ENCODE measurements at regions not wholly inside any gene's neighbourhood (a gene's known extent, or its start where the extent isn't known, plus 50 kb on each side); places are given as distances from the start of the nearest gene placed in this dataset.

DNA sequence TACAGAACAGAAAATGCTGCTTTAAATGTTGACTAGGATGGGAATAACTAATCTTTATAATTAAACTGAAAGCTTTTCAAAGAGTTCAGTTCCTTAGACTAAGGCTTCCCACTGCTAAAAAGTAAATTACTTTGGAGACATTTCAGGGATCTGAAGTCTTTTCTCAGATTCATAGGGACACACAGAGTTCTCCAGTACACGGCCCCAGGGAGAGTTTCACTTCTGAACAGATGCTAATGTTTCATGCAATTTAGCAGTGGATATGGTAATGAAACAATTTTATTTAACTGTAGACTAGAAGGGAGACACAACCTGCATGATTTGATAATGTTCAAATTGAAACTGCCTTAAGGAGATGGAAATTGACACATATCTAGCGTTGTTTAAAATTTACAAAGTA is 1282.6 kb downstream of the NCAM2 start:
- WGBS, result 43% methylated on average over 2 of the region's 2 CpGs
- H3K4me3 ChIP-seq, result no peak overlapping the region
- DNase-seq (ENCODE audit: low spot score in 2 of 2), result no peak
- H3K27ac ChIP-seq, result no peak overlapping the region
- H3K9me3 ChIP-seq, result no peaks in the 10 kb centered on the region
- no peaks in the 10 kb centered on the region for H3K27me3 ChIP-seq
- H3K4me1 ChIP-seq, result no peaks in the 10 kb centered on the region
- TF ChIP-seq, protein P1, sequence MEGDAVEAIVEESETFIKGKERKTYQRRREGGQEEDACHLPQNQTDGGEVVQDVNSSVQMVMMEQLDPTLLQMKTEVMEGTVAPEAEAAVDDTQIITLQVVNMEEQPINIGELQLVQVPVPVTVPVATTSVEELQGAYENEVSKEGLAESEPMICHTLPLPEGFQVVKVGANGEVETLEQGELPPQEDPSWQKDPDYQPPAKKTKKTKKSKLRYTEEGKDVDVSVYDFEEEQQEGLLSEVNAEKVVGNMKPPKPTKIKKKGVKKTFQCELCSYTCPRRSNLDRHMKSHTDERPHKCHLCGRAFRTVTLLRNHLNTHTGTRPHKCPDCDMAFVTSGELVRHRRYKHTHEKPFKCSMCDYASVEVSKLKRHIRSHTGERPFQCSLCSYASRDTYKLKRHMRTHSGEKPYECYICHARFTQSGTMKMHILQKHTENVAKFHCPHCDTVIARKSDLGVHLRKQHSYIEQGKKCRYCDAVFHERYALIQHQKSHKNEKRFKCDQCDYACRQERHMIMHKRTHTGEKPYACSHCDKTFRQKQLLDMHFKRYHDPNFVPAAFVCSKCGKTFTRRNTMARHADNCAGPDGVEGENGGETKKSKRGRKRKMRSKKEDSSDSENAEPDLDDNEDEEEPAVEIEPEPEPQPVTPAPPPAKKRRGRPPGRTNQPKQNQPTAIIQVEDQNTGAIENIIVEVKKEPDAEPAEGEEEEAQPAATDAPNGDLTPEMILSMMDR (IDR thresholded peaks at IDR 0.05), result no peak
- TF ChIP-seq POLR2AphosphoS5 (IDR thresholded peaks at IDR 0.05) (no peak), POLR2A (IDR thresholded peaks at IDR 0.05) (no peak), EP300 (IDR thresholded peaks at IDR 0.05) (no peak)
- H3K36me3 ChIP-seq, result no peaks in the 10 kb centered on the region

DNA sequence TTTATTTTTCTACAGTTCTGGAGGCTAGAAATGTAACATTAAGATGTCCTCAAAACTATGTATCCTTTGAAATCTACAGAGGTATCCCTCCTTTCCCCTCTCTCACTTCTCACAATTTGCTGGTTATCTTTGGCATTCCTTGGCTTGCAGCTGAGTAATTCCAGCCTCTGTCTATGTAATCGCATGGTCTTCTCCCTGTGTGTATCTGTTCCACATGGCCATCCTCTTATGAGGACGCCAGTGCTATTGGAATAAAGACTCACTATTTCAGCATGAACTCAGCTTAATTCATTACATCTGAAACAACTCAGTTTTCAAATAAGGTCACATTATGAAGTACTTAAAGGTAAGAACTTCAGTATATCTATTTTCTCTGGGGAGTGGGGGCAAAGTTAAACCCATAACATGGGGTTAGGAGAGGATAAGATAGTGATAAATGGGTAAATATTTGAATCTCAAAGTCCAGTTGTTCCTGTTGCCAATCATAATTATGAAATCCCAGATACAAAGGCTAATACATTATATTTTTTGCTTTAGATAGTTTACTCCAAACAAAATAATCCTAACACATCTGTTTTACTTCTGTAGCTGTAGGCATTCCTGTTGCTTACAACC is 1290.8 kb downstream of the NCAM2 start:
- Histone ChIP-seq H3K4me3 (no peak overlapping the region), H3K27me3 (no peaks in the 10 kb centered on the region), H3K9me3 (no peaks in the 10 kb centered on the region), H3K27ac (no peak overlapping the region), H3K36me3 (no peaks in the 10 kb centered on the region), H3K4me1 (no peaks in the 10 kb centered on the region)
- no peak for DNase-seq (ENCODE audit: low spot score in 2 of 2)
- 71% methylated on average over 2 of the region's 2 CpGs for WGBS
- TF ChIP-seq POLR2A (IDR thresholded peaks at IDR 0.05), result no peak
- TF ChIP-seq, protein P1 (IDR thresholded peaks at IDR 0.05), result no peak
- no peak for TF ChIP-seq POLR2AphosphoS5 (IDR thresholded peaks at IDR 0.05)
- TF ChIP-seq EP300 (IDR thresholded peaks at IDR 0.05), result no peak

DNA sequence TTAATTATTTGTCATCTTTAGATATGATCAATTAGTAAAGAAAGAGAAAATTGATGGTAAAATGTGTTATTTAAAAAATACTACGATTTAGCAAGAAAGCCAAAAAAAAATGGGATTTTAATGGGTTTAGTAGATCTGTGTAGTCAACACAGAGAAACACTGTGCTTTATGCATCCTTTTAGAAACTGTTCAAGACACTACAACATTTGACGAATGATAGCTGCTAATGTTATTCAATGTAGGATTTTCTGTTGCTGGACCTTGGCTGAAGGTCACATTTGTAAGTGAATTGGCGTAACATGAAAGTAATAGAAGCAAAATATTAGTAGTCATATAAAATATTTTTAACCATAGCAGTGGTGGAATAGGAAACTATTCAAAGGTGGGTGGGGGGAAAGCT is 1293.9 kb downstream of the NCAM2 start:
- H3K9me3 ChIP-seq, result no peaks in the 10 kb centered on the region
- H3K36me3 ChIP-seq, result no peaks in the 10 kb centered on the region
- no peaks in the 10 kb centered on the region for H3K4me1 ChIP-seq
- DNase-seq (ENCODE audit: low spot score in 2 of 2), result no peak
- no peak for TF ChIP-seq POLR2AphosphoS5 (IDR thresholded peaks at IDR 0.05)
- TF ChIP-seq, protein P1 (IDR thresholded peaks at IDR 0.05), result no peak
- no peak for TF ChIP-seq POLR2A (IDR thresholded peaks at IDR 0.05)
- TF ChIP-seq EP300 (IDR thresholded peaks at IDR 0.05), result no peak
- no peak overlapping the region for H3K4me3 ChIP-seq
- H3K27ac ChIP-seq, result no peak overlapping the region
- WGBS, result 91% methylated on average over 3 of the region's 3 CpGs
- H3K27me3 ChIP-seq, result no peaks in the 10 kb centered on the region

DNA sequence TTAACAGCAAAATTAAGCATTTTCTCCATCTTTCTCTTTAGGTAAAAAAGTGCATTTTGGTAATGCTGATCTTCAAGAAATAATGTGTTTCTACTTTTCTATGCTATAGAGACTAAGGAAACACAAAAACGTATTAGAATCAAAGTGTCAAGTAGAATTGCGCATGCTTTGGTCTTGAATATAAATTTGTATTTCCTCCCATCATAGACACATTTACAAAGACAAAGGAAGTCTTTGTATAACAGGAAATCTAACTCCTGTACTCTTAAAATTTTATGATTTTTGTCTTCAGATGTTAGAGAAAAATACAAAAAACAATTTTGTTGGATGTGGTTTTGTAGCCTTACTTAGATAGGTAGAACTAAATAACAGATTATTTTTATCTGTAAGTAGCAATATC is 1299.4 kb downstream of the NCAM2 start:
- 61% methylated on average over 2 of the region's 2 CpGs for WGBS

DNA sequence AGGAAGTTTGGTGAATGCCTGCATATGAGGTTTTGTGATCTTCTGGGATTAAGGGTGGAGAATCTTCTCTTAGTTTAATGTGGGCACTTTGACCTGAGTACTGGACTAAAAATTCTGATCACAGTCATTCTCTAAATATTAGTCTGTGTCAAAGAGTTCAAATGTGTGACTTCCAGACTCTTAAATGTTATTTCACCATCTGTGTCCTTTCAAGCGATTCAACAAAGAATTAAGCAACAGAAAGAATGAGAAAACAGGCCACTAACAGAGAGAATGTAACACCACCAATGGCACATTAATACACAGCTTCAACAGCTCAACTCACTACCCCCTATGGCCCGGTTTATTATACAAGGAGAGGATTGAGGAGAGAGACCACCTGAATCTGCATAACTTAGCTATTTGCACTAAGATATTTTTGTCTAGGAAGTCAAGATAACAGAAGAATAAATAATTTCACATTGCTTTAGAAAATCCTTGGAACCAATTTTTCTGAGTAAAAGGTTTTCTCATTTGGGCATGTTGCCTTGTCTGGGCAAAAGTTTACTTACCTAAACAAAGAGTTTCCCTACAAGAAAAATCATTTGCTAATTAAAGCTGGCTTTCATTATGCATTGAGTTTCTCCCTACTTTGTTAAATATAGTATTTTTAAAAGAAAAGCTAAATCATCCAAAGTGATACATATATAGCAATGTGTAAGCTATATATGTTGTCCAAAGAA is 1313.7 kb downstream of the NCAM2 start:
- Histone ChIP-seq H3K27me3 (no peaks in the 10 kb centered on the region), H3K4me3 (no peak overlapping the region), H3K9me3 (no peaks in the 10 kb centered on the region), H3K36me3 (no peaks in the 10 kb centered on the region), H3K4me1 (no peaks in the 10 kb centered on the region), H3K27ac (no peak overlapping the region)
- 73% methylated on average over 2 of the region's 2 CpGs for WGBS
- TF ChIP-seq, protein P1 (IDR thresholded peaks at IDR 0.05), result no peak
- TF ChIP-seq POLR2A (IDR thresholded peaks at IDR 0.05), result no peak
- TF ChIP-seq POLR2AphosphoS5 (IDR thresholded peaks at IDR 0.05), result no peak
- no peak for TF ChIP-seq EP300 (IDR thresholded peaks at IDR 0.05)
- DNase-seq (ENCODE audit: low spot score in 2 of 2), result no peak

More for the DNA sequence above, 1299.4 kb downstream of the NCAM2 start:
- Histone ChIP-seq H3K4me1 (no peaks in the 10 kb centered on the region), H3K36me3 (no peaks in the 10 kb centered on the region), H3K4me3 (no peak overlapping the region), H3K27me3 (no peaks in the 10 kb centered on the region), H3K27ac (no peak overlapping the region), H3K9me3 (peaks cover 4% of the 10 kb centered on the region)
- no peak for DNase-seq (ENCODE audit: low spot score in 2 of 2)
- TF ChIP-seq, protein P1 (IDR thresholded peaks at IDR 0.05), result no peak
- TF ChIP-seq POLR2A (IDR thresholded peaks at IDR 0.05) (no peak), POLR2AphosphoS5 (IDR thresholded peaks at IDR 0.05) (no peak), EP300 (IDR thresholded peaks at IDR 0.05) (no peak)

Data from suprapubic skin (tissue), 4 donors.